ENCODE measurements at regions not wholly inside any gene's neighbourhood (a gene's known extent, or its start where the extent isn't known, plus 50 kb on each side); places are given as distances from the start of the nearest gene placed in this dataset.
"Not testable (repeated sequence)": the region's sequence is repeated elsewhere in the genome, so short reads cannot be mapped to it uniquely, and the experiment has no call there.

- CTCF ChIA-PET = no interaction called here
- intact Hi-C loops (cut with micrococcal nuclease) = no loop called here
- DNase-seq = no peak
- no peak overlapping the region for H3K27ac Mint-ChIP-seq
- no peak for ATAC-seq (ENCODE audit: low read depth)
- no peak overlapping the region for H3K4me3 Mint-ChIP-seq
- H3K27me3 Mint-ChIP-seq = no peaks in the 10 kb centered on the region
- H3K9me3 Mint-ChIP-seq = no peaks in the 10 kb centered on the region
- no peaks in the 10 kb centered on the region for H3K4me1 Mint-ChIP-seq
- POLR2A ChIA-PET = no interaction called here
- H3K36me3 Mint-ChIP-seq (ENCODE audit: low read depth) = no peaks in the 10 kb centered on the region
- no peak for TF ChIP-seq CTCF (IDR thresholded peaks at IDR 0.05)
Observed at GRCh38 chr2:147003081-147003480, 841.7 kb upstream of the ACVR2A start.

- Mint-ChIP-seq H3K9me3 (no peaks in the 10 kb centered on the region), H3K4me1 (no peaks in the 10 kb centered on the region), H3K27ac (no peak overlapping the region), H3K36me3 (ENCODE audit: low read depth) (no peaks in the 10 kb centered on the region), H3K27me3 (no peaks in the 10 kb centered on the region), H3K4me3 (no peak overlapping the region)
- ATAC-seq (ENCODE audit: low read depth) = no peak
- no peak for DNase-seq
- ChIA-PET POLR2A (no interaction called here), CTCF (no interaction called here)
- TF ChIP-seq CTCF (IDR thresholded peaks at IDR 0.05) = no peak
- intact Hi-C loops (cut with micrococcal nuclease) = no loop called here
Observed at GRCh38 chr2:147002256-147002655, 842.6 kb upstream of the ACVR2A start.

GRCh38 chr2:147001061-147001460 lies 843.8 kb upstream of the ACVR2A start:
- intact Hi-C loops (cut with micrococcal nuclease) = no loop called here
- ChIA-PET CTCF (no interaction called here), POLR2A (no interaction called here)
- H3K9me3 Mint-ChIP-seq = no peaks in the 10 kb centered on the region
- H3K27ac Mint-ChIP-seq = no peak overlapping the region
- no peaks in the 10 kb centered on the region for H3K27me3 Mint-ChIP-seq
- TF ChIP-seq CTCF (IDR thresholded peaks at IDR 0.05) = no peak
- no peak overlapping the region for H3K4me3 Mint-ChIP-seq
- H3K4me1 Mint-ChIP-seq = no peaks in the 10 kb centered on the region
- no peaks in the 10 kb centered on the region for H3K36me3 Mint-ChIP-seq (ENCODE audit: low read depth)
- ATAC-seq (ENCODE audit: low read depth) (no peak), DNase-seq (no peak)

- intact Hi-C loops (cut with micrococcal nuclease); DNase-seq; H3K4me1 Mint-ChIP-seq; H3K27ac Mint-ChIP-seq; ATAC-seq (ENCODE audit: low read depth); H3K36me3 Mint-ChIP-seq (ENCODE audit: low read depth); POLR2A ChIA-PET; H3K4me3 Mint-ChIP-seq; CTCF ChIA-PET; H3K9me3 Mint-ChIP-seq; H3K27me3 Mint-ChIP-seq: not testable (repeated sequence)
Observed at GRCh38 chr2:147000151-147000550, 844.7 kb upstream of the ACVR2A start.

- Mint-ChIP-seq H3K36me3 (ENCODE audit: low read depth) (no peaks in the 10 kb centered on the region), H3K9me3 (no peaks in the 10 kb centered on the region), H3K4me3 (no peak overlapping the region), H3K27ac (no peak overlapping the region), H3K27me3 (no peaks in the 10 kb centered on the region), H3K4me1 (no peaks in the 10 kb centered on the region)
- TF ChIP-seq CTCF (IDR thresholded peaks at IDR 0.05) = no peak
- intact Hi-C loops (cut with micrococcal nuclease) = no loop called here
- no peak for DNase-seq
- ChIA-PET CTCF (no interaction called here), POLR2A (no interaction called here)
- ATAC-seq (ENCODE audit: low read depth) = no peak
Observed at GRCh38 chr2:146997945-146998344, 846.9 kb upstream of the ACVR2A start.

- Mint-ChIP-seq H3K27ac (no peak overlapping the region), H3K27me3 (no peaks in the 10 kb centered on the region), H3K36me3 (ENCODE audit: low read depth) (no peaks in the 10 kb centered on the region), H3K9me3 (no peaks in the 10 kb centered on the region), H3K4me1 (no peaks in the 10 kb centered on the region), H3K4me3 (no peak overlapping the region)
- TF ChIP-seq CTCF (IDR thresholded peaks at IDR 0.05) = no peak
- ATAC-seq (ENCODE audit: low read depth) (no peak), DNase-seq (no peak)
- ChIA-PET CTCF (no interaction called here), POLR2A (no interaction called here)
- intact Hi-C loops (cut with micrococcal nuclease) = no loop called here
Observed at GRCh38 chr2:146997488-146997887, 847.3 kb upstream of the ACVR2A start.
